Spleen (tissue), 7 donors: ENCODE measurements at regions not wholly inside any gene's neighbourhood (a gene's known extent, or its start where the extent isn't known, plus 50 kb on each side); places are given as distances from the start of the nearest gene placed in this dataset.

ENCODE experiments used
- CTCF ChIP-seq, 11 experiments: fragments of 200-600 bp in 7 of 11; fragments of 450-650 bp in 4 of 11; sonication (generic) in 4 of 11; IDR thresholded peaks in 8 of 11; conservative IDR thresholded peaks in 3 of 11; 1 replicate in 7 of 11; 2 replicates in 4 of 11; pipeline versions ENCODE4 v1.4.0 to v1.8.0; 2016 to 2021; ENCODE audit warnings: antibody characterized with exemption in 11 of 11, inconsistent platforms in 4 of 11, mild to moderate bottlenecking in 1 of 11
- POLR2A ChIP-seq, 3 donors: fragments of 450-650 bp; IDR thresholded peaks; one replicate each; pipeline ENCODE4 v1.5.1; 2017; ENCODE audit warnings: antibody characterized with exemption in 3 of 3, mild to moderate bottlenecking in 1 of 3
- donor health status: DM: no; HTN: no; CAD: no; lungs with moderate emphysema.
- donor health status: DM: no; HTN: no; CAD: no.
- donor health status: DM: no; HTN: no; CAD: no.

GRCh38 chr11:119919656-119920055 is 190.7 kb upstream of the NECTIN1 start:
- TF ChIP-seq CTCF (IDR thresholded peaks at IDR 0.05 in 8 of 11, conservative IDR thresholded peaks at IDR 0.05 in 3 of 11) (no peak), POLR2A (IDR thresholded peaks at IDR 0.05) (no peak)
